B cell (primary cell): ENCODE measurements at regions not wholly inside any gene's neighbourhood (a gene's known extent, or its start where the extent isn't known, plus 50 kb on each side); places are given as distances from the start of the nearest gene placed in this dataset.

Experiments used
- ATAC-seq: fragments of 200-7000 bp; cut with Tn5 transposase; one replicate; pipeline ENCODE4 v1.10.0; 2021; ENCODE audit warnings: low read depth, mild to moderate bottlenecking, moderate number of reproducible peaks, moderate library complexity
- CTCF ChIA-PET: fragments of 350-600 bp; sonication (Branson Sonifier 250); formaldehyde crosslinking; loops from one replicate; lab custom pipeline; 2021; ENCODE audit warnings: antibody characterized with exemption, inconsistent platforms; lab: Charles Lee
- POLR2A ChIA-PET: fragments of 350-600 bp; sonication (Branson Sonifier 250); formaldehyde crosslinking; loops from one replicate; lab custom pipeline; 2021; ENCODE audit warnings: antibody characterized with exemption; lab: Charles Lee
- DNase-seq: peaks from one replicate; pipeline ENCODE4 v3.0.0; 2013
- H2AFZ ChIP-seq: 2 replicates; pipeline ENCODE4 v1.6.1; 2012; ENCODE audit warnings: mild to moderate bottlenecking, low read depth, low read length; ENCODE audit not compliant: insufficient read depth, poor library complexity, severe bottlenecking
- H3K27ac ChIP-seq, 2 donors: 1 replicate in 1 of 2; 2 replicates in 1 of 2; pipeline ENCODE4 v1.5.1; 2012 to 2013; ENCODE audit warnings: low read length in 2 of 2, mild to moderate bottlenecking in 2 of 2, moderate library complexity in 1 of 2
- H3K27me3 ChIP-seq, 4 experiments: fragments of 200-600 bp in 1 of 4; sonication (generic) in 1 of 4; replicated peaks in 1 of 4; 1 replicate in 2 of 4; 2 replicates in 2 of 4; pipeline versions ENCODE4 v1.6.1 to v1.7.0; 2013 to 2016; ENCODE audit warnings: low read length in 3 of 4, mild to moderate bottlenecking in 2 of 4, mixed read lengths in 1 of 4, moderate library complexity in 1 of 4; ENCODE audit not compliant: insufficient read depth in 4 of 4, control insufficient read depth in 3 of 4; ENCODE audit errors: control extremely low read depth in 1 of 4
- H3K36me3 ChIP-seq, 2 experiments: replicated peaks in 1 of 2; 1 replicate in 1 of 2; 2 replicates in 1 of 2; pipeline versions ENCODE4 v1.6.1 to v1.7.1; 2013; ENCODE audit warnings: low read length in 1 of 2; ENCODE audit not compliant: insufficient read depth in 2 of 2, control insufficient read depth in 1 of 2; ENCODE audit errors: control extremely low read depth in 1 of 2, extremely low read depth in 1 of 2
- H3K4me1 ChIP-seq, 2 donors: fragments of 200-600 bp in 1 of 2; sonication (generic) in 1 of 2; 1 replicate in 1 of 2; 2 replicates in 1 of 2; pipeline versions ENCODE4 v1.5.1 to v1.6.1; 2013 to 2017; ENCODE audit warnings: low read length in 2 of 2; ENCODE audit not compliant: control insufficient read depth in 2 of 2, insufficient read depth in 2 of 2
- H3K4me2 ChIP-seq: replicated peaks from 2 replicates; pipeline ENCODE3; 2012; ENCODE audit warnings: mild to moderate bottlenecking, low read depth, low read length; ENCODE audit not compliant: poor library complexity, severe bottlenecking
- H3K4me3 ChIP-seq, 5 experiments: fragments of 200-600 bp in 1 of 5; sonication (generic) in 1 of 5; 1 replicate in 3 of 5; 2 replicates in 2 of 5; pipeline versions ENCODE4 v1.5.1 to v1.7.0; 2011 to 2016; ENCODE audit warnings: low read length in 4 of 5, mild to moderate bottlenecking in 4 of 5, low read depth in 2 of 5, control low read depth in 1 of 5, moderate library complexity in 1 of 5; ENCODE audit not compliant: insufficient read depth in 1 of 5; ENCODE audit errors: control extremely low read depth in 1 of 5, extremely low read depth in 1 of 5
- H3K79me2 ChIP-seq: fragments of 200-600 bp; sonication (generic); one replicate; pipeline ENCODE4 v1.6.0; 2016; ENCODE audit warnings: low read length; ENCODE audit not compliant: control insufficient read depth, insufficient read depth
- H3K9ac ChIP-seq: fragments of 200-600 bp; sonication (generic); 2 replicates; pipeline ENCODE4 v1.6.1; 2017; ENCODE audit warnings: mild to moderate bottlenecking, low read length, moderate library complexity
- H3K9me3 ChIP-seq, 3 donors: one replicate each; pipeline versions ENCODE4 v1.6.1 to v1.7.1; 2013; ENCODE audit warnings: low read length in 2 of 3; ENCODE audit not compliant: control insufficient read depth in 2 of 3, insufficient read depth in 1 of 3; ENCODE audit errors: control extremely low read depth in 1 of 3
- H4K20me1 ChIP-seq: 2 replicates; pipeline ENCODE4 v1.6.0; 2012; ENCODE audit warnings: mild to moderate bottlenecking, low read length; ENCODE audit not compliant: insufficient read depth, control insufficient read depth, poor library complexity, severe bottlenecking
- H3K27ac Mint-ChIP-seq: one replicate; pipeline ENCODE4 v1.8.0; 2021; ENCODE audit warnings: mixed read lengths
- H3K27me3 Mint-ChIP-seq: one replicate; pipeline ENCODE4 v1.8.0; 2021; ENCODE audit warnings: mixed read lengths
- H3K4me1 Mint-ChIP-seq: one replicate; pipeline ENCODE4 v1.8.0; 2021; ENCODE audit warnings: mixed read lengths
- H3K4me3 Mint-ChIP-seq: one replicate; pipeline ENCODE4 v1.8.0; 2021; ENCODE audit warnings: mixed read lengths
- H3K9me3 Mint-ChIP-seq: one replicate; pipeline ENCODE4 v1.8.0; 2022; ENCODE audit warnings: mixed read lengths; ENCODE audit not compliant: insufficient read depth
- CTCF ChIP-seq: fragments of 200-600 bp; IDR thresholded peaks from one replicate; pipeline ENCODE4 v1.8.0; 2022; ENCODE audit warnings: antibody characterized with exemption, mild to moderate bottlenecking
- EZH2 ChIP-seq: IDR thresholded peaks from 2 replicates; pipeline ENCODE4 v1.6.1; 2012; ENCODE audit warnings: borderline replicate concordance, low read depth, mild to moderate bottlenecking, moderate library complexity, low read length; ENCODE audit not compliant: insufficient read depth, poor library complexity, severe bottlenecking
- WGBS: methylation state at CpG from one replicate; pipeline ENCODE4 v1.1.5; 2013; ENCODE audit warnings: missing lambda C conversion rate; ENCODE audit not compliant: insufficient coverage; 5-methylcytosine and 5-hydroxymethylcytosine counted together
- intact Hi-C: fragments of 100-400 bp; cut with micrococcal nuclease; formaldehyde crosslinking; loops from one replicate; pipeline ENCODE4 v1.10.0; 2022

DNA sequence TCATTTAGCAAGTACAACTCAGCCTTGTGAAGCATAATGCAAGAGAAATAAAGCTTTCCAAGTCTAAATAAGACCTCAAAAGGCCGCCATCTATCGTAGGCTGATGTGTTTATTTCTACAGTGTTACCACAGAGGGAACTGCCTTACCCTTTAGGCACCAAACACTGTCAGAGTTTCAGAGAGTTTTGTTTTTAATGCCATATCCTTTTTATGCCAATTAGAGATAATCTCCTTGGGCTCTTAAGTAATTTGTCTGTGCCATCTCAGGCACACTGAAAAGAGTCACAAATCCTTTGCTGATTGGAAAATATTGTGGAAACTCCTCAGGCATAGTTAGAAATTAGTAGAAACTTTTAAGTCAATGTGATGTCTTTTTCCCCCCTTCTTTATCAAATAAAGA lies 797.1 kb downstream of the SLC4A3 start:
- Histone ChIP-seq H3K79me2 (no peaks in the 10 kb centered on the region), H3K9ac (no peak overlapping the region), H3K27ac (no peak overlapping the region), H3K27me3 (no peaks in the 10 kb centered on the region), H2AFZ (no peak overlapping the region), H3K4me2 (no peak overlapping the region), H3K4me1 (no peaks in the 10 kb centered on the region), H4K20me1 (no peaks in the 10 kb centered on the region), H3K9me3 (no peaks in the 10 kb centered on the region), H3K4me3 (no peak overlapping the region), H3K36me3 (no peaks in the 10 kb centered on the region)
- intact Hi-C loops, result no loop called here
- Mint-ChIP-seq H3K27me3 (no peaks in the 10 kb centered on the region), H3K27ac (no peak overlapping the region), H3K4me3 (no peak overlapping the region), H3K4me1 (no peaks in the 10 kb centered on the region), H3K9me3 (peaks cover 4% of the 10 kb centered on the region)
- TF ChIP-seq EZH2 (no peak), CTCF (no peak)
- DNase-seq, result no peak
- no CpG with 5 or more reads among the region's 2 CpGs for WGBS
- POLR2A ChIA-PET, result no interaction called here
- CTCF ChIA-PET, result no interaction called here
- no peak for ATAC-seq

- Mint-ChIP-seq H3K27me3 (no peaks in the 10 kb centered on the region), H3K4me3 (no peak overlapping the region), H3K9me3 (no peaks in the 10 kb centered on the region), H3K4me1 (no peaks in the 10 kb centered on the region), H3K27ac (no peak overlapping the region)
- DNase-seq (no peak), ATAC-seq (no peak)
- Histone ChIP-seq H3K36me3 (no peaks in the 10 kb centered on the region), H2AFZ (no peak overlapping the region), H3K79me2 (no peaks in the 10 kb centered on the region), H3K4me1 (no peaks in the 10 kb centered on the region), H3K4me2 (no peak overlapping the region), H3K9me3 (no peaks in the 10 kb centered on the region), H3K4me3 (no peak overlapping the region), H3K9ac (no peak overlapping the region), H3K27me3 (no peaks in the 10 kb centered on the region), H4K20me1 (no peaks in the 10 kb centered on the region), H3K27ac (no peak overlapping the region)
- intact Hi-C loops, result no loop called here
- no CpG with 5 or more reads among the region's 2 CpGs for WGBS
- CTCF ChIA-PET, result no interaction called here
- POLR2A ChIA-PET, result no interaction called here
- no peak for TF ChIP-seq CTCF
- no peak for TF ChIP-seq EZH2
These were observed 805.2 kb downstream of the SLC4A3 start for GRCh38 chr2:220432645-220433044.
